Left lung (tissue), 4 donors: ENCODE measurements at regions not wholly inside any gene's neighbourhood (a gene's known extent, or its start where the extent isn't known, plus 50 kb on each side); places are given as distances from the start of the nearest gene placed in this dataset.

Experiments used
- ATAC-seq: fragments of 200-7000 bp; cut with Tn5 transposase; one replicate; pipeline ENCODE4 v1.9.1; 2020; ENCODE audit warnings: moderate library complexity
- DNase-seq, 4 donors: peaks; one replicate each; pipeline ENCODE4 v3.0.0-alpha.2; 2013 to 2020
- H3K27ac ChIP-seq, 2 donors: fragments of 200-600 bp; sonication (generic) in 1 of 2; one replicate each; pipeline versions ENCODE4 v1.5.0 to v1.8.0; 2020 to 2021
- H3K27me3 ChIP-seq, 2 donors: fragments of 200-600 bp; sonication (generic) in 1 of 2; one replicate each; pipeline versions ENCODE4 v1.5.0 to v1.8.0; 2020 to 2021
- H3K36me3 ChIP-seq, 2 donors: fragments of 200-600 bp; sonication (generic) in 1 of 2; one replicate each; pipeline versions ENCODE4 v1.5.0 to v1.8.0; 2020 to 2021
- H3K4me1 ChIP-seq, 2 donors: fragments of 200-600 bp; one replicate each; pipeline ENCODE4 v1.8.0; 2021
- H3K4me3 ChIP-seq, 2 donors: fragments of 200-600 bp; sonication (generic) in 1 of 2; one replicate each; pipeline versions ENCODE4 v1.5.0 to v1.8.0; 2020 to 2021; ENCODE audit warnings: mild to moderate bottlenecking in 1 of 2
- H3K9me3 ChIP-seq, 2 donors: fragments of 200-600 bp; sonication (generic) in 1 of 2; one replicate each; pipeline versions ENCODE4 v1.5.0 to v1.8.0; 2020 to 2021
- intact Hi-C, 2 donors: fragments of 100-400 bp; cut with DNase I; formaldehyde crosslinking; loops; one replicate each; pipeline versions ENCODE4 v1.11.2 to v1.14.2; 2022
- TF ChIP-seq, protein P1 (sequence below), 2 donors: fragments of 200-600 bp; sonication (generic) in 1 of 2; IDR thresholded peaks; one replicate each; pipeline versions ENCODE4 v1.5.0 to v1.8.0; 2021; ENCODE audit warnings: antibody characterized with exemption in 2 of 2
- donor health status: DM: no; HTN: yes; CAD: no.
- donor health status: DM: no; HTN: no; CAD: no.

DNA sequence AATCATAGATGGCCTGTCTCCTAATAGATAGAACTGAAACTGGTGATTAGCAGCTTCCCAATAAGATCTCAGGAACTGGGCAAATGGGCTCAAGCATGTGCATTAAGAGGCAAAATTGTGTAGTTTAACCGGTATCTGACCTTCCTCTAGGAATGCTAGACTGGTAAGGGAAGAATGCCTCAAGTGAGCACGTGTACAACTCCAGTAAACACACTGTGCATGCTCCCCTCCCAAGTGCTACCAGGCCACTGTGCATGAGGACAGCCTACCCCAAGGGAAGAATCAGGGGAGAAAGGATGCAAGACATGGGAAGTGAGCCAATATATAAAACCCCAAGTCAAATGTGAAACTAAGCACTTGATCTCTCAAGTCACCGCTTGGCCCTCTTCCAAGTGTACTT, 1157.4 kb upstream of the CDH18 start:
- TF ChIP-seq, protein P1, sequence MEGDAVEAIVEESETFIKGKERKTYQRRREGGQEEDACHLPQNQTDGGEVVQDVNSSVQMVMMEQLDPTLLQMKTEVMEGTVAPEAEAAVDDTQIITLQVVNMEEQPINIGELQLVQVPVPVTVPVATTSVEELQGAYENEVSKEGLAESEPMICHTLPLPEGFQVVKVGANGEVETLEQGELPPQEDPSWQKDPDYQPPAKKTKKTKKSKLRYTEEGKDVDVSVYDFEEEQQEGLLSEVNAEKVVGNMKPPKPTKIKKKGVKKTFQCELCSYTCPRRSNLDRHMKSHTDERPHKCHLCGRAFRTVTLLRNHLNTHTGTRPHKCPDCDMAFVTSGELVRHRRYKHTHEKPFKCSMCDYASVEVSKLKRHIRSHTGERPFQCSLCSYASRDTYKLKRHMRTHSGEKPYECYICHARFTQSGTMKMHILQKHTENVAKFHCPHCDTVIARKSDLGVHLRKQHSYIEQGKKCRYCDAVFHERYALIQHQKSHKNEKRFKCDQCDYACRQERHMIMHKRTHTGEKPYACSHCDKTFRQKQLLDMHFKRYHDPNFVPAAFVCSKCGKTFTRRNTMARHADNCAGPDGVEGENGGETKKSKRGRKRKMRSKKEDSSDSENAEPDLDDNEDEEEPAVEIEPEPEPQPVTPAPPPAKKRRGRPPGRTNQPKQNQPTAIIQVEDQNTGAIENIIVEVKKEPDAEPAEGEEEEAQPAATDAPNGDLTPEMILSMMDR (IDR thresholded peaks at IDR 0.05), result no peak
- H3K36me3 ChIP-seq, result no peaks in the 10 kb centered on the region
- peaks cover 0 to 12% of the 10 kb centered on the region in 2 donors for H3K9me3 ChIP-seq
- DNase-seq, result no peak
- H3K4me3 ChIP-seq, result no peak overlapping the region
- no peaks in the 10 kb centered on the region for H3K27me3 ChIP-seq
- ATAC-seq, result no peak
- H3K27ac ChIP-seq, result no peak overlapping the region
- H3K4me1 ChIP-seq, result no peaks in the 10 kb centered on the region
- intact Hi-C loops, result no loop called here

DNA sequence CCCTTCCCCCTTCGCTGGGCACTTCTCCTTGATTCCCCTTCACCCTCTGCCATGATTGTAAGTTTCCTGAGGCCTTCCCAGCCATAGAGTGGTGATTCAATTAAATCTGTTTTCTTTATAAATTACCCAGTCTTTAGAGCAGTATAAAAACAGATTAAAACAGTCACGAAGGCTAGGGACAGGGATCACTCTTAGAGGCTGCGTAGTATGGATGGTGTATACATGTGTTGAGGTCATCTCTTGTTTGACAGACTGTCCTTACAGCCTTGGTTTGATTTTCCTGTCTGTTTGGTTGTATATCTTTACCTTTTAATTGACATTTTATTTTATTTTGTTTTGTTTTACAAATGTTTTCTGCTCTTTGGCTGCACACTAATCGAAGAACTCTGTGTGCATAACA, 1155.7 kb upstream of the CDH18 start:
- ATAC-seq (no peak), DNase-seq (no peak)
- intact Hi-C loops, result no loop called here
- Histone ChIP-seq H3K4me3 (no peak overlapping the region), H3K27me3 (no peaks in the 10 kb centered on the region), H3K4me1 (no peaks in the 10 kb centered on the region), H3K36me3 (no peaks in the 10 kb centered on the region), H3K9me3 (peaks cover 0 to 7% of the 10 kb centered on the region in 2 donors), H3K27ac (no peak overlapping the region)
- TF ChIP-seq, protein P1 (IDR thresholded peaks at IDR 0.05), result no peak

DNA sequence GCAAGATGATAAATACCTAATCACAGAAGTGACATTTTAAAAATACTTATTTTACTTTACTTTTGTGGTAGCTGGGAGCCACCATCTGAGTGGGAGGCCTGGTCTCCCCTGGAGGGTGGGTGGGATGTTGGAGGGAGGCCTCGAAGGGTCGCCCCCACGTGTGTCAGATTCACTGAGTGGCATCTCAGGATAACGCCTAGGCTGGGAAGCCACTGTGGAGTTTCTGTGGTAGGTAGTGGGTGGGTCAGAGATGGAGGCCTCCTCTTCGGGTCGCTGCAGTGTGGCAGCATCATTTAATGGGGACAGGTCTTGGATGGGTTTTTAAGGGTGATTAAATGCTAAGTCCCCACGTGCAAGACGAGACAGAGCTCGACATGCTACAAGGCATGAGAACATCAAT, 1154.8 kb upstream of the CDH18 start:
- Histone ChIP-seq H3K4me3 (no peak overlapping the region), H3K27me3 (no peaks in the 10 kb centered on the region), H3K9me3 (peaks cover 0 to 2% of the 10 kb centered on the region in 2 donors), H3K4me1 (no peaks in the 10 kb centered on the region), H3K27ac (no peak overlapping the region), H3K36me3 (no peaks in the 10 kb centered on the region)
- TF ChIP-seq, protein P1 (IDR thresholded peaks at IDR 0.05), result no peak
- intact Hi-C loops, result no loop called here
- DNase-seq, result no peak
- ATAC-seq, result no peak

DNA sequence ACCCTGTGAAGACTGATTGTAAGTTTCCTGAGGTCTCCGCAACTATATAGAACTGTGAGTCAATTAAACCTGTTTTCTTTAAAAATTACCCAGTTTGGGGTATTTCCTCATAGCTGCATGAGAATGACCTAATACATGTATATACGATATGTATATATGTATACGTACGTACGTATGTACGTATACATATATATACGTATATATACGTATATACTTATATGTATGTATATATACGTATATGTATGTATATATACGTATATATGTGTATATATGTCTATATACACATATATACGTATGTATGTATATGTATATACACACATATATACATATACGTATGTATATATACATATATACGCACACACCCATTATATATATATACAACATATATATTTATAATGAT, 1153.0 kb upstream of the CDH18 start:
- Histone ChIP-seq H3K27ac (no peak overlapping the region), H3K9me3 (peaks cover 0 to 2% of the 10 kb centered on the region in 2 donors), H3K4me1 (no peaks in the 10 kb centered on the region), H3K27me3 (no peaks in the 10 kb centered on the region), H3K36me3 (no peaks in the 10 kb centered on the region), H3K4me3 (no peak overlapping the region)
- ATAC-seq (no peak), DNase-seq (no peak)
- TF ChIP-seq, protein P1 (IDR thresholded peaks at IDR 0.05), result no peak
- intact Hi-C loops, result no loop called here

DNA sequence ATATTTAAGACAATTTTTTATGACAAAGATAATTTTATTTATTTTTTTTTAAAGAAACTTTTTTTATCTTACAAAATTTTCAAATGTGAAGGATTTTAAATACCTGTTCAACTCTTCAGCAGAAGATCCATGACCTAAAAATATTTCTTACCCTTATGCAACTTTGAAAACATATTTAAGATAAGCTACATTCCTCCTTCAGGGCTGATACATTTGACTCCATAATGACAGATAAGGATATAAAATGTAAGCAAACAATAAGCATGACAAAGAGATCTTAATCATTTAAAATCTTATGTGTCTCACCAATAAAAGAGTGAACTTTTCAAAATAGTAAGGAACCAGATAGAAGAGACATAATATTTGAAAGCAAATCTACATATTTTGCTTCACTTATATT, 1138.2 kb upstream of the CDH18 start:
- Histone ChIP-seq H3K9me3 (no peaks in the 10 kb centered on the region), H3K4me1 (no peaks in the 10 kb centered on the region), H3K36me3 (no peaks in the 10 kb centered on the region), H3K27me3 (no peaks in the 10 kb centered on the region), H3K4me3 (no peak overlapping the region), H3K27ac (no peak overlapping the region)
- TF ChIP-seq, protein P1 (IDR thresholded peaks at IDR 0.05), result no peak
- DNase-seq (no peak), ATAC-seq (no peak)
- intact Hi-C loops, result no loop called here
